ENCODE measurements at regions not wholly inside any gene's neighbourhood (a gene's known extent, or its start where the extent isn't known, plus 50 kb on each side); places are given as distances from the start of the nearest gene placed in this dataset.
"Not testable (repeated sequence)": the region's sequence is repeated elsewhere in the genome, so short reads cannot be mapped to it uniquely, and the experiment has no call there.

GRCh38 chr7:145729691-145730090 lies 386.9 kb upstream of the CNTNAP2 start:
- TF ChIP-seq CTCF (IDR thresholded peaks at IDR 0.05; ENCODE audit: low read depth, low read length) = no peak

GRCh38 chr7:145718129-145718528 lies 398.5 kb upstream of the CNTNAP2 start:
- no peaks in the 10 kb centered on the region for H3K9me3 ChIP-seq (ENCODE audit: severe bottlenecking)
- H3K27ac ChIP-seq = no peak overlapping the region
- no peak for DNase-seq
- no peaks in the 10 kb centered on the region for H3K36me3 ChIP-seq
- TF ChIP-seq CTCF (IDR thresholded peaks at IDR 0.05; ENCODE audit: low read depth, low read length) = no peak
- H3K4me3 ChIP-seq (ENCODE audit: low read depth, low read length) = no peak overlapping the region
- H3K27me3 ChIP-seq (ENCODE audit: insufficient read depth, low read depth, severe bottlenecking) = no peaks in the 10 kb centered on the region

More at GRCh38 chr7:145729691-145730090, 386.9 kb upstream of the CNTNAP2 start:
- no peaks in the 10 kb centered on the region for H3K36me3 ChIP-seq
- H3K27ac ChIP-seq = no peak overlapping the region
- H3K4me3 ChIP-seq (ENCODE audit: low read depth, low read length) = no peak overlapping the region
- no peaks in the 10 kb centered on the region for H3K27me3 ChIP-seq (ENCODE audit: insufficient read depth, low read depth, severe bottlenecking)
- DNase-seq = no peak
- H3K9me3 ChIP-seq (ENCODE audit: severe bottlenecking) = no peaks in the 10 kb centered on the region

GRCh38 chr7:145700488-145700887 lies 416.1 kb upstream of the CNTNAP2 start:
- Histone ChIP-seq H3K27ac (no peak overlapping the region), H3K27me3 (ENCODE audit: insufficient read depth, low read depth, severe bottlenecking) (no peaks in the 10 kb centered on the region), H3K36me3 (no peaks in the 10 kb centered on the region), H3K4me3 (ENCODE audit: low read depth, low read length) (no peak overlapping the region), H3K9me3 (ENCODE audit: severe bottlenecking) (no peaks in the 10 kb centered on the region)
- no peak for DNase-seq
- no peak for TF ChIP-seq CTCF (IDR thresholded peaks at IDR 0.05; ENCODE audit: low read depth, low read length)

- TF ChIP-seq CTCF (IDR thresholded peaks at IDR 0.05; ENCODE audit: low read depth, low read length) = no peak
- no peak overlapping the region for H3K4me3 ChIP-seq (ENCODE audit: low read depth, low read length)
- no peak for DNase-seq
- H3K27ac ChIP-seq = no peak overlapping the region
- H3K9me3 ChIP-seq (ENCODE audit: severe bottlenecking) = no peaks in the 10 kb centered on the region
- no peaks in the 10 kb centered on the region for H3K27me3 ChIP-seq (ENCODE audit: insufficient read depth, low read depth, severe bottlenecking)
- no peaks in the 10 kb centered on the region for H3K36me3 ChIP-seq
These were observed 417.9 kb upstream of the CNTNAP2 start for GRCh38 chr7:145698526-145699262.

GRCh38 chr7:145697412-145698107 lies 419.0 kb upstream of the CNTNAP2 start:
- not testable (repeated sequence) for DNase-seq; H3K4me3 ChIP-seq (ENCODE audit: low read depth, low read length); H3K27me3 ChIP-seq (ENCODE audit: insufficient read depth, low read depth, severe bottlenecking); H3K9me3 ChIP-seq (ENCODE audit: severe bottlenecking); H3K27ac ChIP-seq; H3K36me3 ChIP-seq

- DNase-seq = no peak
- H3K27ac ChIP-seq = no peak overlapping the region
- H3K36me3 ChIP-seq = no peaks in the 10 kb centered on the region
- no peaks in the 10 kb centered on the region for H3K27me3 ChIP-seq (ENCODE audit: insufficient read depth, low read depth, severe bottlenecking)
- H3K4me3 ChIP-seq (ENCODE audit: low read depth, low read length) = no peak overlapping the region
- no peak for TF ChIP-seq CTCF (IDR thresholded peaks at IDR 0.05; ENCODE audit: low read depth, low read length)
- H3K9me3 ChIP-seq (ENCODE audit: severe bottlenecking) = no peaks in the 10 kb centered on the region
These were observed 420.5 kb upstream of the CNTNAP2 start for GRCh38 chr7:145696071-145696470.

All from WERI-Rb-1 (cell line).